Activated CD4-positive, alpha-beta T cell treated with anti-CD3 and anti-CD28 coated beads, Interleukin-10, Interleukin-2, amounts not matched to agents 100 ng/mL and 50 ng/mL, durations not matched to agents 16 hours and 8 hours (primary cell): ENCODE measurements at regions not wholly inside any gene's neighbourhood (a gene's known extent, or its start where the extent isn't known, plus 50 kb on each side); places are given as distances from the start of the nearest gene placed in this dataset.

Experiments
- DNase-seq: peaks from one replicate; pipeline ENCODE4 v3.0.0-alpha.2; 2020

GRCh38 chr9:10674586-10674985 lies 61.8 kb upstream of the PTPRD start:
- DNase-seq, result no peak

- no peak for DNase-seq
These were observed 65.2 kb upstream of the PTPRD start for GRCh38 chr9:10678010-10678409.

GRCh38 chr9:10678790-10679189 lies 66.0 kb upstream of the PTPRD start:
- no peak for DNase-seq

- DNase-seq, result no peak
These were observed 74.1 kb upstream of the PTPRD start for GRCh38 chr9:10686943-10687342.

GRCh38 chr9:10690546-10690945 lies 77.7 kb upstream of the PTPRD start:
- DNase-seq, result no peak

GRCh38 chr9:10697044-10697443 lies 84.2 kb upstream of the PTPRD start:
- no peak for DNase-seq

GRCh38 chr9:10700291-10700690 lies 87.5 kb upstream of the PTPRD start:
- DNase-seq, result no peak

GRCh38 chr9:10700915-10701314 lies 88.1 kb upstream of the PTPRD start:
- no peak for DNase-seq

- DNase-seq, result no peak
These were observed 89.1 kb upstream of the PTPRD start for GRCh38 chr9:10701906-10702305.

GRCh38 chr9:10703139-10703538 lies 90.3 kb upstream of the PTPRD start:
- DNase-seq, result no peak

- no peak for DNase-seq
These were observed 91.9 kb upstream of the PTPRD start for GRCh38 chr9:10704720-10705119.

GRCh38 chr9:10705383-10705782 lies 92.6 kb upstream of the PTPRD start:
- DNase-seq, result no peak

- DNase-seq, result no peak
These were observed 94.0 kb upstream of the PTPRD start for GRCh38 chr9:10706788-10707187.

GRCh38 chr9:10721301-10721700 lies 108.5 kb upstream of the PTPRD start:
- no peak for DNase-seq

- DNase-seq, result no peak
These were observed 116.4 kb upstream of the PTPRD start for GRCh38 chr9:10729213-10729612.

- no peak for DNase-seq
These were observed 131.9 kb upstream of the PTPRD start for GRCh38 chr9:10744669-10745068.

GRCh38 chr9:10753474-10753873 lies 140.7 kb upstream of the PTPRD start:
- no peak for DNase-seq

GRCh38 chr9:10764481-10764880 lies 151.7 kb upstream of the PTPRD start:
- DNase-seq, result no peak

- no peak for DNase-seq
These were observed 160.3 kb upstream of the PTPRD start for GRCh38 chr9:10773136-10773535.

- DNase-seq, result no peak
These were observed 161.2 kb upstream of the PTPRD start for GRCh38 chr9:10774051-10774450.

GRCh38 chr9:10785255-10785654 lies 172.5 kb upstream of the PTPRD start:
- DNase-seq, result no peak

GRCh38 chr9:10793306-10793705 lies 180.5 kb upstream of the PTPRD start:
- DNase-seq, result no peak

- DNase-seq, result no peak
These were observed 191.7 kb upstream of the PTPRD start for GRCh38 chr9:10804486-10804885.

- no peak for DNase-seq
These were observed 194.1 kb upstream of the PTPRD start for GRCh38 chr9:10806868-10807267.

- no peak for DNase-seq
These were observed 205.4 kb upstream of the PTPRD start for GRCh38 chr9:10818206-10818605.

- DNase-seq, result no peak
These were observed 223.1 kb upstream of the PTPRD start for GRCh38 chr9:10835791-10836463.
